IMR-90 (cell line): ENCODE measurements at regions not wholly inside any gene's neighbourhood (a gene's known extent, or its start where the extent isn't known, plus 50 kb on each side); places are given as distances from the start of the nearest gene placed in this dataset.

Experiments
- ATAC-seq: fragments of 200-7000 bp; cut with Tn5 transposase; 2 replicates; pipeline ENCODE4 v1.9.1; 2020; ENCODE audit warnings: low read depth, mild to moderate bottlenecking, moderate library complexity
- BruUV-seq: library from RNA; stranded (reverse); fragments of 400-500 nt; replicated peaks from 2 replicates; lab custom pipeline; 2021; lab: Mats Ljungman, UMichigan
- CTCF ChIA-PET: fragments of 300-600 bp; formaldehyde crosslinking; extraction: SDS; loops from one replicate; lab custom pipeline; 2021; ENCODE audit warnings: antibody characterized with exemption; lab: Yijun Ruan, JAX
- POLR2A ChIA-PET: fragments of 300-600 bp; sonication (Branson Sonifier 250); formaldehyde crosslinking; loops from one replicate; lab custom pipeline; 2022; ENCODE audit warnings: antibody characterized with exemption; ENCODE audit not compliant: unreplicated experiment; lab: Charles Lee
- DNase-seq: peaks from one replicate; pipeline ENCODE4 v3.0.0; 2013
- H2AFZ ChIP-seq: replicated peaks from 2 replicates; pipeline ENCODE3; 2013; ENCODE audit warnings: low read length, mild to moderate bottlenecking; ENCODE audit not compliant: poor library complexity
- H2AK5ac ChIP-seq: 2 replicates; pipeline ENCODE4 v1.6.1; 2013; ENCODE audit warnings: low read depth, low read length, inconsistent platforms
- H2AK9ac ChIP-seq: replicated peaks from 2 replicates; pipeline ENCODE3; 2013; ENCODE audit warnings: mild to moderate bottlenecking, low read depth, low read length, moderate library complexity; ENCODE audit not compliant: poor library complexity
- H2BK120ac ChIP-seq: 2 replicates; pipeline ENCODE4 v1.6.1; 2013; ENCODE audit warnings: low read depth, low read length, inconsistent platforms
- H2BK15ac ChIP-seq: 3 replicates; pipeline ENCODE4 v1.6.1; 2013; ENCODE audit warnings: low read depth, low read length, inconsistent platforms
- H2BK20ac ChIP-seq: 2 replicates; pipeline ENCODE4 v1.6.1; 2013; ENCODE audit warnings: low read depth, mild to moderate bottlenecking, inconsistent platforms, low read length, moderate library complexity
- H2BK5ac ChIP-seq: 2 replicates; pipeline ENCODE4 v1.6.1; 2013; ENCODE audit warnings: mild to moderate bottlenecking, low read depth, low read length, inconsistent platforms; ENCODE audit not compliant: poor library complexity, severe bottlenecking
- H3K14ac ChIP-seq: replicated peaks from 2 replicates; pipeline ENCODE4 v1.6.1; 2013; ENCODE audit warnings: low read depth, low read length, inconsistent platforms
- H3K18ac ChIP-seq: 2 replicates; pipeline ENCODE4 v1.6.1; 2013; ENCODE audit warnings: low read depth, low read length, control low read depth
- H3K23ac ChIP-seq: 2 replicates; pipeline ENCODE4 v1.6.1; 2013; ENCODE audit warnings: low read depth, low read length, inconsistent platforms
- H3K27ac ChIP-seq: 2 replicates; pipeline ENCODE4 v1.5.1; 2013; ENCODE audit warnings: mild to moderate bottlenecking, control low read depth, low read length; ENCODE audit not compliant: insufficient read depth
- H3K27me3 ChIP-seq: 2 replicates; pipeline ENCODE4 v1.6.1; 2013; ENCODE audit warnings: low read length; ENCODE audit not compliant: control insufficient read depth, insufficient read depth
- H3K36me3 ChIP-seq: 2 replicates; pipeline ENCODE4 v1.6.1; 2013; ENCODE audit warnings: low read length, mixed read lengths; ENCODE audit not compliant: control insufficient read depth, insufficient read depth
- H3K4ac ChIP-seq: 2 replicates; pipeline ENCODE4 v1.6.1; 2013; ENCODE audit warnings: low read depth, low read length, inconsistent platforms
- H3K4me1 ChIP-seq: 2 replicates; pipeline ENCODE4 v1.6.1; 2013; ENCODE audit warnings: low read length, mixed read lengths; ENCODE audit not compliant: control insufficient read depth, insufficient read depth
- H3K4me2 ChIP-seq: 2 replicates; pipeline ENCODE4 v1.6.1; 2013; ENCODE audit warnings: low read depth, mild to moderate bottlenecking, control low read depth, low read length, moderate library complexity
- H3K4me3 ChIP-seq: 2 replicates; pipeline ENCODE4 v1.5.1; 2013; ENCODE audit warnings: low read depth, mild to moderate bottlenecking, control low read depth, low read length, moderate library complexity; ENCODE audit not compliant: insufficient read depth
- H3K56ac ChIP-seq: 2 replicates; pipeline ENCODE4 v1.6.1; 2013; ENCODE audit warnings: low read length, inconsistent platforms; ENCODE audit not compliant: insufficient read depth; ENCODE audit errors: extremely low read depth
- H3K79me1 ChIP-seq, 2 experiments: 2 replicates each; pipeline ENCODE4 v1.6.1; 2013; ENCODE audit warnings: low read length in 2 of 2, inconsistent platforms in 1 of 2, low read depth in 1 of 2
- H3K9ac ChIP-seq: 2 replicates; pipeline ENCODE4 v1.6.1; 2013; ENCODE audit warnings: low read depth, low read length, control low read depth
- H3K9me1 ChIP-seq: 2 replicates; pipeline ENCODE4 v1.6.1; 2013; ENCODE audit warnings: low read length, inconsistent platforms; ENCODE audit not compliant: insufficient read depth
- H3K9me3 ChIP-seq: 2 replicates; pipeline ENCODE4 v1.6.1; 2013; ENCODE audit warnings: low read length; ENCODE audit not compliant: control insufficient read depth, insufficient read depth
- H4K20me1 ChIP-seq: 2 replicates; pipeline ENCODE4 v1.6.1; 2013; ENCODE audit warnings: low read length, inconsistent platforms; ENCODE audit not compliant: insufficient read depth
- H4K5ac ChIP-seq: 2 replicates; pipeline ENCODE4 v1.6.1; 2013; ENCODE audit warnings: mild to moderate bottlenecking, low read depth, low read length, control low read depth
- H4K8ac ChIP-seq, 2 experiments: 2 replicates each; pipeline ENCODE4 v1.6.1; 2013; ENCODE audit warnings: low read depth in 2 of 2, low read length in 2 of 2, control low read depth in 1 of 2, inconsistent platforms in 1 of 2
- H4K91ac ChIP-seq: 2 replicates; pipeline ENCODE4 v1.6.1; 2013; ENCODE audit warnings: low read depth, low read length, inconsistent platforms; ENCODE audit not compliant: insufficient read depth
- BHLHE40 ChIP-seq: fragments of 150-350 bp; IDR thresholded peaks from 2 replicates; pipeline ENCODE4 v1.6.1; 2016; ENCODE audit warnings: mild to moderate bottlenecking, low read depth, low read length
- CEBPB ChIP-seq: IDR thresholded peaks from 2 replicates; pipeline ENCODE4 v1.6.1; 2012; ENCODE audit warnings: low read depth, low read length, improper control_type of control experiment
- CHD1 ChIP-seq: IDR thresholded peaks from 2 replicates; pipeline ENCODE4 v1.6.1; 2012; ENCODE audit warnings: low read depth, low read length, improper control_type of control experiment
- CTCF ChIP-seq: conservative IDR thresholded peaks from 2 replicates; pipeline ENCODE4 v1.5.1; 2012; ENCODE audit warnings: mild to moderate bottlenecking, low read depth, low read length, improper control_type of control experiment
- FOS ChIP-seq: fragments of 150-350 bp; IDR thresholded peaks from 2 replicates; pipeline ENCODE4 v1.6.1; 2016; ENCODE audit warnings: low read depth, low read length
- MAFK ChIP-seq: IDR thresholded peaks from 2 replicates; pipeline ENCODE4 v1.6.1; 2012; ENCODE audit warnings: low read depth, low read length, improper control_type of control experiment
- MAZ ChIP-seq: IDR thresholded peaks from 2 replicates; pipeline ENCODE4 v1.6.1; 2012; ENCODE audit warnings: low read depth, mild to moderate bottlenecking, low read length, improper control_type of control experiment, moderate library complexity, borderline replicate concordance
- MXI1 ChIP-seq: IDR thresholded peaks from 2 replicates; pipeline ENCODE4 v1.6.1; 2012; ENCODE audit warnings: low read depth, mild to moderate bottlenecking, low read length, moderate library complexity, borderline replicate concordance
- NFE2L2 ChIP-seq: fragments of 150-350 bp; IDR thresholded peaks from 2 replicates; pipeline ENCODE4 v1.6.1; 2016; ENCODE audit warnings: low read depth, mild to moderate bottlenecking, low read length
- POLR2A ChIP-seq: IDR thresholded peaks from 2 replicates; pipeline ENCODE4 v1.6.1; 2012; ENCODE audit warnings: mild to moderate bottlenecking, low read depth, low read length
- RAD21 ChIP-seq: IDR thresholded peaks from 2 replicates; pipeline ENCODE4 v1.6.1; 2012; ENCODE audit warnings: low read length, improper control_type of control experiment
- RCOR1 ChIP-seq: IDR thresholded peaks from 2 replicates; pipeline ENCODE4 v1.6.1; 2012; ENCODE audit warnings: mild to moderate bottlenecking, low read length, improper control_type of control experiment; ENCODE audit not compliant: insufficient replicate concordance
- WGBS, 2 experiments: methylation state at CpG; one replicate each; pipeline versions ENCODE4 v1.1.5 to v1.1.7; 2013; ENCODE audit warnings: missing lambda C conversion rate in 2 of 2; ENCODE audit not compliant: insufficient read length in 1 of 2; ENCODE audit errors: extremely low coverage in 2 of 2; 5-methylcytosine and 5-hydroxymethylcytosine counted together
- dilution Hi-C: fragments of 300-500 bp; cut with HindIII; formaldehyde crosslinking; loops from one replicate; pipeline ENCODE4 v1.14.3; 2018; ENCODE audit warnings: low sequenced_read_pairs; ENCODE audit not compliant: unreplicated experiment
- in situ Hi-C: fragments of 300-500 bp; cut with MboI; formaldehyde crosslinking; loops from 3 replicates; pipeline ENCODE4 v1.14.3; 2019; ENCODE audit warnings: low sequenced_read_pairs, inconsistent platforms, mixed read lengths
- intact Hi-C: fragments of 100-400 bp; cut with micrococcal nuclease; formaldehyde crosslinking; loops from 2 replicates; pipeline ENCODE4 v1.10.0; 2022
- TF ChIP-seq, protein P1 (sequence below): fragments of 150-350 bp; IDR thresholded peaks from 2 replicates; pipeline ENCODE4 v1.6.1; 2017; ENCODE audit warnings: mild to moderate bottlenecking, antibody characterized with exemption, low read length, low read depth

DNA sequence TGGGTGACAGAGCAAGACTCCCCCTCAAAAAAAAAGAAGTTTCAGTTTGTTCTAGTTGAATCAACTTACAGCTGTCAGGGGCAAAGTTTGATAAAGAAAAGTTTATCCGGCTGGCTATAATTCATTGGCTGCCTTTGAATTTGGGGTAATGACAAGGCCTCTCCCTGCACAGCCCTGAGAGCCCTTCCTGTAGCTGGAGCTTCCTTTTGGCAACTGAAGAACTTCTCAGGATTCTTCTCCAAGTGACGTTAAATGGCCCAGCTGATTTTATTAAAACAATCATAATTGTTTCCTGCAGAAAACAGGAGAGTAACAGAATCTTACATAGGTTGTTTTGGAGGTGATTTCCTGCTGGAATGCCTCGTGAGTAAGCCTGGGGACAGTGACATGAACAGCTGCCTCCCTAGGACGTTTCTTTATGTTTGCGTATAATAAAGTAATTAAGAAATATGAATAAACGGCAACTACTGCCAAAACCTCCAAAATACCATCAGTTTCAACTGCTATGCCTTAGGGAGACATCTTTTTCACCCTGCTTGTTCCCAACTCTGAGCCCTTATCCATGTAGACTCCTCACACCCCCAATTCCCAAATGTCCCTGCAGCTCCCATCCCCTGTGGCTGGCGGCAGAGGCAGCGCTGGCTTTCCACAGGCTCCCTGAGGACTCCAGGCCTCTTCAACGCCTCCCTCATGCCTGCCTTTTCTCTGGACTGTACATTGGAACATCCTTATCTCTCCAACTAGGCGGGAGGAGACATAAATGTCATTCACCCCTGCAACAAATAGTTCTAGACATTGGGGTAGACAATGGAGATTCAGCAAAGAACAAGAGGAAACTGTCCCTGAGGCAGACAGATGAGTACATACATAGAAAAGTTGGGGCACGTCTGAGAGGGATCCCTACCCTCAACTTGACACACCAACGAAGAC is 59.2 kb upstream of the FZD7 start (continued):
- TF ChIP-seq RAD21: no peak
- no peak for TF ChIP-seq FOS

GRCh38 chr2:201975434-201975833 is 58.2 kb upstream of the FZD7 start:
- CTCF ChIA-PET: no interaction called here
- BruUV-seq: no TSS peak
- TF ChIP-seq BHLHE40 (no peak), MAZ (no peak), MAFK (no peak), RAD21 (no peak), MXI1 (no peak), CEBPB (no peak), CTCF (no peak), NFE2L2 (no peak), CHD1 (no peak), RCOR1 (no peak), POLR2A (no peak)
- TF ChIP-seq, protein P1, sequence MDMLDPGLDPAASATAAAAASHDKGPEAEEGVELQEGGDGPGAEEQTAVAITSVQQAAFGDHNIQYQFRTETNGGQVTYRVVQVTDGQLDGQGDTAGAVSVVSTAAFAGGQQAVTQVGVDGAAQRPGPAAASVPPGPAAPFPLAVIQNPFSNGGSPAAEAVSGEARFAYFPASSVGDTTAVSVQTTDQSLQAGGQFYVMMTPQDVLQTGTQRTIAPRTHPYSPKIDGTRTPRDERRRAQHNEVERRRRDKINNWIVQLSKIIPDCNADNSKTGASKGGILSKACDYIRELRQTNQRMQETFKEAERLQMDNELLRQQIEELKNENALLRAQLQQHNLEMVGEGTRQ: no peak

More at GRCh38 chr2:201975434-201975833, 58.2 kb upstream of the FZD7 start:
- POLR2A ChIA-PET: no interaction called here
- in situ Hi-C loops (no loop called here), intact Hi-C loops (no loop called here), dilution Hi-C loops (no loop called here)
- Histone ChIP-seq H3K4me3 (no peak overlapping the region), H2AK9ac (no peak overlapping the region), H3K4ac (no peak overlapping the region), H3K4me1 (peaks cover 9% of the 10 kb centered on the region; the same call in 1 of the 2 replicates), H2BK15ac (no peak overlapping the region), H3K56ac (no peak overlapping the region), H3K9me3 (no peaks in the 10 kb centered on the region), H4K20me1 (no peaks in the 10 kb centered on the region), H2BK5ac (no peak overlapping the region), H3K79me1 (no peaks in the 10 kb centered on the region), H4K5ac (no peak overlapping the region), H4K8ac (no peak overlapping the region), H3K9me1 (no peaks in the 10 kb centered on the region), H3K27me3 (no peaks in the 10 kb centered on the region), H3K9ac (no peak overlapping the region), H3K36me3 (no peaks in the 10 kb centered on the region), H2AK5ac (no peak overlapping the region), H3K27ac (no peak overlapping the region), H3K18ac (no peak overlapping the region), H2AFZ (no peak overlapping the region), H3K4me2 (no peak overlapping the region), H3K14ac (no peak overlapping the region), H4K91ac (no peak overlapping the region), H3K23ac (no peak overlapping the region), H2BK120ac (no peak overlapping the region), H2BK20ac (no peak overlapping the region)
- 72% methylated on average over 2 of the region's 8 CpGs; no CpG with 5 or more reads in 1 of the 2 experiments for WGBS, 2 experiments
- no peak for ATAC-seq
- no peak for DNase-seq
